CD4-positive, alpha-beta T cell treated with Interleukin-12 subunit alpha and Interleukin-12 subunit beta, for 1 hour (primary cell): ENCODE measurements at regions not wholly inside any gene's neighbourhood (a gene's known extent, or its start where the extent isn't known, plus 50 kb on each side); places are given as distances from the start of the nearest gene placed in this dataset.
"Not testable (repeated sequence)": the region's sequence is repeated elsewhere in the genome, so short reads cannot be mapped to it uniquely, and the experiment has no call there.

Source experiments
- DNase-seq: peaks from one replicate; pipeline ENCODE4 v3.0.0-alpha.2; 2020

GRCh38 chr5:100983601-100984000, 80.5 kb upstream of the ST8SIA4 start:
- DNase-seq, result not testable (repeated sequence)

- DNase-seq, result no peak
Measured at GRCh38 chr5:100974082-100974481, 71.0 kb upstream of the ST8SIA4 start.

GRCh38 chr5:100970646-100971255, 67.7 kb upstream of the ST8SIA4 start:
- DNase-seq, result no peak

GRCh38 chr5:100965291-100965690, 62.2 kb upstream of the ST8SIA4 start:
- no peak for DNase-seq
